Nephron progenitor cell (in vitro differentiated cells): ENCODE measurements at regions not wholly inside any gene's neighbourhood (a gene's known extent, or its start where the extent isn't known, plus 50 kb on each side); places are given as distances from the start of the nearest gene placed in this dataset.
"Not testable (repeated sequence)": the region's sequence is repeated elsewhere in the genome, so short reads cannot be mapped to it uniquely, and the experiment has no call there.

Source experiments
- DNase-seq: peaks from one replicate; pipeline ENCODE4 v3.0.0; 2021
- H3K27ac Mint-ChIP-seq: 2 replicates; pipeline ENCODE4 v1.8.0; 2021; ENCODE audit warnings: mild to moderate bottlenecking, moderate library complexity, mixed read lengths
- H3K27me3 Mint-ChIP-seq: 2 replicates; pipeline ENCODE4 v1.8.0; 2021; ENCODE audit warnings: mild to moderate bottlenecking, low read depth, mixed read lengths; ENCODE audit not compliant: poor library complexity
- H3K36me3 Mint-ChIP-seq: 2 replicates; pipeline ENCODE4 v1.8.0; 2021; ENCODE audit warnings: low read depth, mixed read lengths
- H3K4me1 Mint-ChIP-seq: 2 replicates; pipeline ENCODE4 v1.8.0; 2021; ENCODE audit warnings: mixed read lengths
- H3K4me3 Mint-ChIP-seq: 2 replicates; pipeline ENCODE4 v1.8.0; 2021; ENCODE audit warnings: mild to moderate bottlenecking, moderate library complexity, mixed read lengths
- H3K9me3 Mint-ChIP-seq: 2 replicates; pipeline ENCODE4 v1.8.0; 2021; ENCODE audit warnings: mild to moderate bottlenecking, moderate library complexity, mixed read lengths
- CTCF ChIP-seq: fragments of 200-600 bp; sonication (generic); IDR thresholded peaks from 2 replicates; pipeline ENCODE4 v1.5.0; 2021; ENCODE audit warnings: antibody characterized with exemption

- DNase-seq: no peak
- no peak overlapping the region for H3K27ac Mint-ChIP-seq
- no peaks in the 10 kb centered on the region for H3K27me3 Mint-ChIP-seq
- H3K4me3 Mint-ChIP-seq: no peak overlapping the region
- no peak for TF ChIP-seq CTCF
- no peaks in the 10 kb centered on the region for H3K36me3 Mint-ChIP-seq
- H3K4me1 Mint-ChIP-seq: no peaks in the 10 kb centered on the region
- H3K9me3 Mint-ChIP-seq: no peaks in the 10 kb centered on the region
Measured at GRCh38 chr2:198880421-198880820, 577.3 kb downstream of the SATB2 start.

GRCh38 chr2:198874472-198874858, 583.3 kb downstream of the SATB2 start:
- TF ChIP-seq CTCF: no peak
- Mint-ChIP-seq H3K36me3 (no peaks in the 10 kb centered on the region), H3K4me1 (no peaks in the 10 kb centered on the region), H3K4me3 (no peak overlapping the region), H3K27me3 (no peaks in the 10 kb centered on the region), H3K27ac (no peak overlapping the region), H3K9me3 (peaks cover 4% of the 10 kb centered on the region)
- no peak for DNase-seq

- H3K27me3 Mint-ChIP-seq: no peaks in the 10 kb centered on the region
- no peaks in the 10 kb centered on the region for H3K36me3 Mint-ChIP-seq
- TF ChIP-seq CTCF: no peak
- no peak overlapping the region for H3K27ac Mint-ChIP-seq
- H3K9me3 Mint-ChIP-seq: peaks cover 11% of the 10 kb centered on the region
- no peak for DNase-seq
- H3K4me1 Mint-ChIP-seq: no peaks in the 10 kb centered on the region
- H3K4me3 Mint-ChIP-seq: no peak overlapping the region
Measured at GRCh38 chr2:198873503-198874471, 584.0 kb downstream of the SATB2 start.

GRCh38 chr2:198863655-198864054, 594.1 kb downstream of the SATB2 start:
- H3K36me3 Mint-ChIP-seq: no peaks in the 10 kb centered on the region
- H3K4me3 Mint-ChIP-seq: no peak overlapping the region
- DNase-seq: no peak
- no peak overlapping the region for H3K27ac Mint-ChIP-seq
- TF ChIP-seq CTCF: no peak
- H3K4me1 Mint-ChIP-seq: no peaks in the 10 kb centered on the region
- peaks cover 11% of the 10 kb centered on the region for H3K9me3 Mint-ChIP-seq
- peaks cover 3% of the 10 kb centered on the region for H3K27me3 Mint-ChIP-seq

GRCh38 chr2:198861080-198861479, 596.7 kb downstream of the SATB2 start:
- no peak for DNase-seq
- Mint-ChIP-seq H3K27ac (no peak overlapping the region), H3K4me3 (no peak overlapping the region), H3K27me3 (peaks cover 3% of the 10 kb centered on the region), H3K36me3 (no peaks in the 10 kb centered on the region), H3K9me3 (peaks cover 21% of the 10 kb centered on the region), H3K4me1 (no peaks in the 10 kb centered on the region)
- no peak for TF ChIP-seq CTCF

GRCh38 chr2:198857246-198857645, 600.5 kb downstream of the SATB2 start:
- Mint-ChIP-seq H3K4me1 (no peaks in the 10 kb centered on the region), H3K27ac (no peak overlapping the region), H3K4me3 (no peak overlapping the region), H3K36me3 (no peaks in the 10 kb centered on the region), H3K9me3 (peaks cover 24% of the 10 kb centered on the region), H3K27me3 (no peaks in the 10 kb centered on the region)
- DNase-seq: no peak
- TF ChIP-seq CTCF: no peak

- not testable (repeated sequence) for H3K36me3 Mint-ChIP-seq, H3K27me3 Mint-ChIP-seq, H3K27ac Mint-ChIP-seq, DNase-seq, H3K4me1 Mint-ChIP-seq, H3K4me3 Mint-ChIP-seq
- peaks cover 24% of the 10 kb centered on the region for H3K9me3 Mint-ChIP-seq
Measured at GRCh38 chr2:198855746-198856145, 602.0 kb downstream of the SATB2 start.
